Limb (tissue), 2 donors: ENCODE measurements at regions not wholly inside any gene's neighbourhood (a gene's known extent, or its start where the extent isn't known, plus 50 kb on each side); places are given as distances from the start of the nearest gene placed in this dataset.
"Not testable (repeated sequence)": the region's sequence is repeated elsewhere in the genome, so short reads cannot be mapped to it uniquely, and the experiment has no call there.

Experiments used
- DNase-seq, 2 donors: peaks; one replicate each; pipeline ENCODE4 v3.0.0-alpha.2; 2016; ENCODE audit errors: extremely low spot score in 2 of 2

- not testable (repeated sequence) for DNase-seq
These were observed 87.8 kb downstream of the TENT5D start for GRCh38 chrX:80508083-80508482.

- no peak for DNase-seq
These were observed 91.9 kb downstream of the TENT5D start for GRCh38 chrX:80511969-80512760.

GRCh38 chrX:80512924-80513323 is 92.7 kb downstream of the TENT5D start:
- no peak for DNase-seq

GRCh38 chrX:80513625-80514024 is 93.4 kb downstream of the TENT5D start:
- no peak for DNase-seq

- no peak for DNase-seq
These were observed 116.8 kb downstream of the TENT5D start for GRCh38 chrX:80537096-80537495.

- no peak for DNase-seq
These were observed 130.5 kb downstream of the TENT5D start for GRCh38 chrX:80550722-80551121.

- no peak for DNase-seq
These were observed 135.9 kb downstream of the TENT5D start for GRCh38 chrX:80556148-80556547.

- DNase-seq: no peak
These were observed 152.4 kb downstream of the TENT5D start for GRCh38 chrX:80572636-80573035.

GRCh38 chrX:80573275-80573674 is 153.0 kb downstream of the TENT5D start:
- DNase-seq: no peak

GRCh38 chrX:80574486-80575086 is 154.3 kb downstream of the TENT5D start:
- DNase-seq: not testable (repeated sequence)

GRCh38 chrX:80576267-80576666 is 156.0 kb downstream of the TENT5D start:
- DNase-seq: no peak

GRCh38 chrX:80576806-80577533 is 156.7 kb downstream of the TENT5D start:
- DNase-seq: no peak

GRCh38 chrX:80578517-80579105 is 158.4 kb downstream of the TENT5D start:
- peak in 1 of 2 donors; percentile 15 for DNase-seq

GRCh38 chrX:80590992-80591391 is 170.7 kb downstream of the TENT5D start:
- DNase-seq: not testable (repeated sequence)

GRCh38 chrX:80602036-80602860 is 182.0 kb downstream of the TENT5D start:
- DNase-seq: no peak
